WTC11 (cell line): ENCODE measurements at regions not wholly inside any gene's neighbourhood (a gene's known extent, or its start where the extent isn't known, plus 50 kb on each side); places are given as distances from the start of the nearest gene placed in this dataset.

Experiments used
- ATF1 ChIP-seq: sonication (generic); formaldehyde crosslinking; IDR thresholded peaks from 2 replicates; pipeline ENCODE4 v1.8.1; 2023; ENCODE audit warnings: mild to moderate bottlenecking, moderate library complexity, missing genetic modification reagents
- NR1H2 ChIP-seq: sonication (generic); formaldehyde crosslinking; IDR thresholded peaks from 2 replicates; pipeline ENCODE4 v1.9.0; 2021; ENCODE audit warnings: mild to moderate bottlenecking, moderate library complexity, missing genetic modification reagents
- SMAD3 ChIP-seq: sonication (generic); formaldehyde crosslinking; IDR thresholded peaks from 2 replicates; pipeline ENCODE4 v1.8.0; 2022; ENCODE audit warnings: missing genetic modification reagents, mild to moderate bottlenecking, borderline replicate concordance
- TP53 ChIP-seq: sonication (generic); formaldehyde crosslinking; IDR thresholded peaks from 2 replicates; pipeline ENCODE4 v1.8.1; 2023; ENCODE audit warnings: mild to moderate bottlenecking, missing genetic modification reagents
- TF ChIP-seq, protein P1 (sequence below): sonication (generic); formaldehyde crosslinking; IDR thresholded peaks from 2 replicates; pipeline ENCODE4 v1.8.0; 2023; ENCODE audit warnings: missing genetic modification reagents
- TF ChIP-seq, protein P2 (sequence below): sonication (generic); formaldehyde crosslinking; IDR thresholded peaks from 2 replicates; pipeline ENCODE4 v1.8.0; 2022; ENCODE audit warnings: mild to moderate bottlenecking, missing genetic modification reagents
- TF ChIP-seq, protein P3 (sequence below): sonication (generic); formaldehyde crosslinking; IDR thresholded peaks from 2 replicates; pipeline ENCODE4 v1.8.1; 2023; ENCODE audit warnings: mild to moderate bottlenecking, missing genetic modification reagents, moderate library complexity

DNA sequence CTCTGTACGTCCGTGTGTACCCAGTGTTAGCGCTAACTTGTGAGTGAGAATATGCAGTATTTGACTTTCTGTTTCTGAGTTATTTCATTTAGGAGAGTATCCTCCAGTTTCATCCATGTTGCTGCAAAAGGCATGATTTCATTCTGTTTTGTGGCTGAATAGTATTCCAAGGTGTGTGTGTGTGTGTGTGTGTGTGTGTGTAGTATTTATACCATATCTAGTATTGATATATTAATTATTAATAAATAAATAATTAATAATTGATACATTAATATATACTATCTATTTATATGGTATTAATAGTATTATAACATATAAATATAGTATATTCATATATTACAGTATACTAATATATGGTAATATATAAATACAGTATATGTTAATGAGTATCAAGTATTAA lies 101.8 kb upstream of the CCND2 start:
- TF ChIP-seq, protein P1, sequence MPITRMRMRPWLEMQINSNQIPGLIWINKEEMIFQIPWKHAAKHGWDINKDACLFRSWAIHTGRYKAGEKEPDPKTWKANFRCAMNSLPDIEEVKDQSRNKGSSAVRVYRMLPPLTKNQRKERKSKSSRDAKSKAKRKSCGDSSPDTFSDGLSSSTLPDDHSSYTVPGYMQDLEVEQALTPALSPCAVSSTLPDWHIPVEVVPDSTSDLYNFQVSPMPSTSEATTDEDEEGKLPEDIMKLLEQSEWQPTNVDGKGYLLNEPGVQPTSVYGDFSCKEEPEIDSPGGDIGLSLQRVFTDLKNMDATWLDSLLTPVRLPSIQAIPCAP (CRISPR knock-in tag): no peak
- no peak for TF ChIP-seq ATF1
- TF ChIP-seq, protein P2, sequence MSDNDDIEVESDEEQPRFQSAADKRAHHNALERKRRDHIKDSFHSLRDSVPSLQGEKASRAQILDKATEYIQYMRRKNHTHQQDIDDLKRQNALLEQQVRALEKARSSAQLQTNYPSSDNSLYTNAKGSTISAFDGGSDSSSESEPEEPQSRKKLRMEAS (CRISPR knock-in tag): no peak
- no peak for TF ChIP-seq SMAD3
- no peak for TF ChIP-seq NR1H2 (CRISPR knock-in tag)
- no peak for TF ChIP-seq TP53 (CRISPR knock-in tag)
- TF ChIP-seq, protein P3, sequence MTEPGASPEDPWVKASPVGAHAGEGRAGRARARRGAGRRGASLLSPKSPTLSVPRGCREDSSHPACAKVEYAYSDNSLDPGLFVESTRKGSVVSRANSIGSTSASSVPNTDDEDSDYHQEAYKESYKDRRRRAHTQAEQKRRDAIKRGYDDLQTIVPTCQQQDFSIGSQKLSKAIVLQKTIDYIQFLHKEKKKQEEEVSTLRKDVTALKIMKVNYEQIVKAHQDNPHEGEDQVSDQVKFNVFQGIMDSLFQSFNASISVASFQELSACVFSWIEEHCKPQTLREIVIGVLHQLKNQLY: no peak
